OCI-LY3 (cell line): ENCODE measurements at regions not wholly inside any gene's neighbourhood (a gene's known extent, or its start where the extent isn't known, plus 50 kb on each side); places are given as distances from the start of the nearest gene placed in this dataset.

Experiments used
- H2AFZ ChIP-seq: fragments of 200-600, 300-600 bp; shearing (Covaris generic); 2 replicates; pipeline ENCODE4 v1.6.0; 2014; ENCODE audit warnings: antibody characterized with exemption, low read depth, low read length
- H3K27ac ChIP-seq: fragments of 200-600, 300-600 bp; sonication (generic); 2 replicates; pipeline ENCODE4 v1.5.1; 2014; ENCODE audit warnings: mild to moderate bottlenecking, low read length, moderate library complexity, mixed read lengths
- H3K27me3 ChIP-seq: fragments of 200-600, 300-600 bp; sonication (generic); 2 replicates; pipeline ENCODE4 v1.6.1; 2014; ENCODE audit warnings: low read depth, low read length, mixed read lengths
- H3K36me3 ChIP-seq: fragments of 200-600, 300-600 bp; sonication (generic); replicated peaks from 2 replicates; pipeline ENCODE3; 2014; ENCODE audit warnings: low read depth, low read length, mixed read lengths
- H3K4me1 ChIP-seq: fragments of 300-600, 200-600 bp; sonication (generic); 2 replicates; pipeline ENCODE4 v1.6.1; 2014; ENCODE audit warnings: low read length, mixed read lengths
- H3K4me2 ChIP-seq: fragments of 200-600, 300-600 bp; sonication (generic); 2 replicates; pipeline ENCODE4 v1.6.1; 2014; ENCODE audit warnings: low read length, mixed read lengths
- H3K4me3 ChIP-seq: fragments of 300-600, 200-600 bp; sonication (generic); 2 replicates; pipeline ENCODE4 v1.5.1; 2014; ENCODE audit warnings: antibody characterized with exemption, mild to moderate bottlenecking, low read length, moderate library complexity
- H3K79me2 ChIP-seq: fragments of 300-600, 200-600 bp; shearing (Covaris generic); 2 replicates; pipeline ENCODE4 v1.6.1; 2014; ENCODE audit warnings: mild to moderate bottlenecking, low read length, mixed read lengths
- H3K9ac ChIP-seq: fragments of 300-600, 200-600 bp; shearing (Covaris generic); 2 replicates; pipeline ENCODE4 v1.6.0; 2014; ENCODE audit warnings: mild to moderate bottlenecking, low read length, moderate library complexity
- H3K9me3 ChIP-seq: fragments of 200-600, 300-600 bp; shearing (Covaris generic); 2 replicates; pipeline ENCODE4 v1.6.1; 2014; ENCODE audit warnings: low read length, mixed read lengths; ENCODE audit not compliant: insufficient read depth
- H4K20me1 ChIP-seq: fragments of 200-600, 300-600 bp; sonication (generic); 2 replicates; pipeline ENCODE4 v1.6.1; 2016; ENCODE audit warnings: low read length, mixed read lengths; ENCODE audit not compliant: insufficient read depth
- CTCF ChIP-seq: fragments of 200-600, 300-600 bp; sonication (generic); IDR thresholded peaks from 2 replicates; pipeline ENCODE4 v1.5.1; 2014; ENCODE audit warnings: antibody characterized with exemption, low read length, low read depth
- EZH2phosphoT487 ChIP-seq: fragments of 200-600 bp; shearing (Covaris generic); IDR thresholded peaks from 2 replicates; pipeline ENCODE4 v1.6.1; 2018; ENCODE audit warnings: antibody characterized with exemption, mixed run types, low read depth

DNA sequence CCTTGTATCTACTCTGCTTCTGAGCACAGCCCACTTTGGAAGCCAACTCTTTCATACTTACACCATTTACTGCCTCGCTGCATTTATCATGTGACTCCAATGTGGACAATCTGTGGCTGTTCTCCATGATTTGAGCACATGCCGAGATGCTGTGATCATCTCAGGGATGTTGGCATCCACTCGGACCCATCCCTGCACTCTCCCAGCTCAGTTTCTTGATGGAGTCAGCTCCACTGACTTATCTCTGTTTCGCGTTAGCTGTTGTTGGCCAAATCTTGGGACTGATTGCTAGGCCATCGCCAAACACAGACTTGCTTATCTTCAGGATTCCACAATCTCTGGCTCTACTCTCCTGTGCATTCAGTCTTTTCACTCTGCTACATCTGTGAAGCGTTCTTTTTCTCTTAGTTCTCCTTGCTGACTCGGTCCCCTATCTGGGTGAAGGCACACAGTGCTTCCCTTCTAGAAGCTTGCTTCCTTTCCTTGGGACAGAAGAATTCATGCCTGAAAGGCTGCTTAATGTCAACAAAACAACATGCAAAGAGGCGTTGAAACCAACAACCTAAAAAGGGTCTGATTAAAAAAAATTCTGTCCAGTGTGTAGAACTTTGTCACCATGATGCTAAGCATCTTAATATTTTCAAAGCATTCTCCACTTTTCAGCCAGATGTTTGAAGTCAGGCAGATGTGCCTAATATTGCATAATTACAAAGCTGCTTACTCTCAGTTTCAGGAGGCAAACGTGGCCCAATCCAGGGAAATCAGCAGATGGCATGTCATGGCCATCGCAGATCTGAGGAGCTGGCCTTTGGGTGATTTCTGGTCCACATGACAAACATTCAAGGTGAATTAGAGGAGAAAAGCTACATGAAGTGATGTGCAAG is 120.7 kb downstream of the NGF start:
- TF ChIP-seq CTCF (no peak), EZH2phosphoT487 (no peak)
- no peak overlapping the region for H3K9ac ChIP-seq

GRCh38 chr1:115215703-115216521 is 122.1 kb downstream of the NGF start:
- no peak overlapping the region for H3K27ac ChIP-seq
- no peaks in the 10 kb centered on the region for H3K79me2 ChIP-seq
- no peaks in the 10 kb centered on the region for H3K36me3 ChIP-seq
- no peaks in the 10 kb centered on the region for H3K27me3 ChIP-seq
- H3K9me3 ChIP-seq = no peaks in the 10 kb centered on the region
- no peak overlapping the region for H3K4me2 ChIP-seq
- H2AFZ ChIP-seq = no peak overlapping the region
- no peaks in the 10 kb centered on the region for H4K20me1 ChIP-seq
- no peak overlapping the region for H3K4me3 ChIP-seq
- no peaks in the 10 kb centered on the region for H3K4me1 ChIP-seq
- TF ChIP-seq EZH2phosphoT487 (no peak), CTCF (no peak)
- H3K9ac ChIP-seq = no peak overlapping the region

More for the DNA sequence above, 120.7 kb downstream of the NGF start:
- Histone ChIP-seq H3K4me3 (no peak overlapping the region), H3K27me3 (no peaks in the 10 kb centered on the region), H3K27ac (no peak overlapping the region), H3K9me3 (no peaks in the 10 kb centered on the region), H3K79me2 (no peaks in the 10 kb centered on the region), H3K36me3 (no peaks in the 10 kb centered on the region), H4K20me1 (no peaks in the 10 kb centered on the region), H2AFZ (no peak overlapping the region), H3K4me2 (no peak overlapping the region), H3K4me1 (no peaks in the 10 kb centered on the region)

DNA sequence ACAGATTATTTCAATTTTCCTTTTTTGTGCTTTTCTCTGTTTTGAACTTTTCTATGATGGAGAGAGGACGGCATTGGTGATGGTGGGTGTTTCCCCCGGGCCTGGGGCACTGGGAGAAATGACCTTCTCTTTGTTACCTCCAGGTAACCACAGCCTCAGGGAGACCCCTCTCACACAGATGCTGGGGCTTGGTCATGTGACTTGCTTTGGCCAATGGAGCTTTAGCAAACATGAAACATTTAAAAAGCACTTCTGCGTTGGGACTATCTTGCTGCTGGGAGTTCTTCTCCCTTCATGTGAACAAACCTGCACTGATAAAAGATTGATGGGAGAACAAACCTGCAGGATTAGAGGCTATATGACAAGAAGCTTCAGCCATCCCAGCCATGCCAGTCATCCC is 122.9 kb downstream of the NGF start:
- no peak overlapping the region for H3K4me2 ChIP-seq
- H3K27ac ChIP-seq = no peak overlapping the region
- H3K9me3 ChIP-seq = no peaks in the 10 kb centered on the region
- no peaks in the 10 kb centered on the region for H3K4me1 ChIP-seq
- TF ChIP-seq CTCF = no peak
- TF ChIP-seq EZH2phosphoT487 = no peak
- no peak overlapping the region for H3K9ac ChIP-seq
- H3K4me3 ChIP-seq = no peak overlapping the region
- H3K27me3 ChIP-seq = no peaks in the 10 kb centered on the region
- H4K20me1 ChIP-seq = no peaks in the 10 kb centered on the region
- no peaks in the 10 kb centered on the region for H3K79me2 ChIP-seq
- H2AFZ ChIP-seq = no peak overlapping the region
- H3K36me3 ChIP-seq = no peaks in the 10 kb centered on the region

DNA sequence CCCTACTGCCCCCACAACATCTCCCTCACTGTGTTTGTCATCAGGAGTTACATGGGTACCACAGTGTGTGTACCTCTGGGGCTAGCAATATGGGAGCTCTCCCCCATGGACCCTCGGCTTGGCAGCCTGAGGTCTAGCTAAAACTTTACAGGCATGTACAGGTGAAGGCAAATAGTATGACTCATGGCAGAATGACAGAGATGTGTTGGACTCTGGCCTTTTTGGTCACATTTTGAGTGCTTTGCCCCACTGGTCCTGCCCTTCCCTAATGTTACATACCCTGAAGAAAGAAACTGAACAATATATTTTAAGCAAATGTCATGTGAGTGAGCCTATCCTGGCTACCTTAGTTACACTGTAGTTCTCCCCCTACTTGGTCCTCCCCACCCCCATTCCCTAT is 124.0 kb downstream of the NGF start:
- Histone ChIP-seq H3K36me3 (no peaks in the 10 kb centered on the region), H3K9ac (no peak overlapping the region), H2AFZ (no peak overlapping the region), H3K4me2 (no peak overlapping the region), H3K27ac (no peak overlapping the region), H3K4me3 (no peak overlapping the region), H3K9me3 (no peaks in the 10 kb centered on the region), H4K20me1 (no peaks in the 10 kb centered on the region), H3K79me2 (no peaks in the 10 kb centered on the region), H3K27me3 (no peaks in the 10 kb centered on the region), H3K4me1 (no peaks in the 10 kb centered on the region)
- TF ChIP-seq CTCF (no peak), EZH2phosphoT487 (no peak)
